ENCODE measurements at regions not wholly inside any gene's neighbourhood (a gene's known extent, or its start where the extent isn't known, plus 50 kb on each side); places are given as distances from the start of the nearest gene placed in this dataset.
"Not testable (repeated sequence)": the region's sequence is repeated elsewhere in the genome, so short reads cannot be mapped to it uniquely, and the experiment has no call there.

- DNase-seq, result no peak
Measured at GRCh38 chr18:73674125-73674865, 473.3 kb downstream of the FBXO15 start.

GRCh38 chr18:73671480-73671879, 476.2 kb downstream of the FBXO15 start:
- DNase-seq, result not testable (repeated sequence)

- DNase-seq, result no peak
Measured at GRCh38 chr18:73670524-73670923, 477.1 kb downstream of the FBXO15 start.

GRCh38 chr18:73670039-73670438, 477.6 kb downstream of the FBXO15 start:
- no peak for DNase-seq

- no peak for DNase-seq
Measured at GRCh38 chr18:73669297-73669696, 478.3 kb downstream of the FBXO15 start.

GRCh38 chr18:73668051-73668450, 479.6 kb downstream of the FBXO15 start:
- no peak for DNase-seq

- DNase-seq, result no peak
Measured at GRCh38 chr18:73666772-73667171, 480.9 kb downstream of the FBXO15 start.

GRCh38 chr18:73664896-73665295, 482.7 kb downstream of the FBXO15 start:
- DNase-seq, result no peak

GRCh38 chr18:73663581-73663980, 484.1 kb downstream of the FBXO15 start:
- no peak for DNase-seq

- no peak for DNase-seq
Measured at GRCh38 chr18:73662421-73662820, 485.2 kb downstream of the FBXO15 start.

- no peak for DNase-seq
Measured at GRCh38 chr18:73660931-73661856, 486.4 kb downstream of the FBXO15 start.

- DNase-seq, result no peak
Measured at GRCh38 chr18:73656691-73657090, 490.9 kb downstream of the FBXO15 start.

GRCh38 chr18:73653827-73654226, 493.8 kb downstream of the FBXO15 start:
- DNase-seq, result no peak

GRCh38 chr18:73653251-73653650, 494.4 kb downstream of the FBXO15 start:
- no peak for DNase-seq

GRCh38 chr18:73647391-73647790, 500.2 kb downstream of the FBXO15 start:
- no peak for DNase-seq

- no peak for DNase-seq
Measured at GRCh38 chr18:73646772-73647171, 500.9 kb downstream of the FBXO15 start.

- no peak for DNase-seq
Measured at GRCh38 chr18:73646196-73646595, 501.4 kb downstream of the FBXO15 start.

- no peak for DNase-seq
Measured at GRCh38 chr18:73645160-73645715, 502.4 kb downstream of the FBXO15 start.

GRCh38 chr18:73639788-73640187, 507.8 kb downstream of the FBXO15 start:
- no peak for DNase-seq

GRCh38 chr18:73638709-73639108, 508.9 kb downstream of the FBXO15 start:
- no peak for DNase-seq

GRCh38 chr18:73636355-73636754, 511.3 kb downstream of the FBXO15 start:
- DNase-seq, result peak; percentile 77

- DNase-seq, result no peak
Measured at GRCh38 chr18:73626859-73627258, 520.8 kb downstream of the FBXO15 start.

- DNase-seq, result no peak
Measured at GRCh38 chr18:73626221-73626620, 521.4 kb downstream of the FBXO15 start.

GRCh38 chr18:73621091-73621490, 526.5 kb downstream of the FBXO15 start:
- no peak for DNase-seq
